Ovary (tissue), 7 donors: ENCODE measurements at regions not wholly inside any gene's neighbourhood (a gene's known extent, or its start where the extent isn't known, plus 50 kb on each side); places are given as distances from the start of the nearest gene placed in this dataset.

Source experiments
- DNase-seq, 5 donors: peaks; one replicate each; pipeline ENCODE4 v3.0.0-alpha.2; 2019 to 2020
- H3K27ac ChIP-seq, 2 donors: fragments of 200-600 bp; one replicate each; pipeline versions ENCODE4 v1.5.1 to v1.8.0; 2019 to 2022
- H3K27me3 ChIP-seq: fragments of 200-600 bp; one replicate; pipeline ENCODE4 v1.8.0; 2022
- H3K36me3 ChIP-seq: fragments of 200-600 bp; sonication (generic); one replicate; pipeline ENCODE4 v1.5.1; 2019
- H3K4me1 ChIP-seq: one replicate; pipeline ENCODE4 v1.8.1; 2013; ENCODE audit warnings: mild to moderate bottlenecking, moderate library complexity; ENCODE audit not compliant: insufficient read depth
- H3K4me3 ChIP-seq: fragments of 200-600 bp; sonication (generic); one replicate; pipeline ENCODE4 v1.5.1; 2017
- H3K9me3 ChIP-seq, 2 donors: fragments of 200-600 bp in 1 of 2; sonication (generic) in 1 of 2; one replicate each; pipeline versions ENCODE4 v1.5.1 to v1.8.1; 2013 to 2019; ENCODE audit warnings: mild to moderate bottlenecking in 1 of 2, moderate library complexity in 1 of 2
- CTCF ChIP-seq, 3 donors: fragments of 450-650 bp in 2 of 3; fragments of 200-600 bp in 1 of 3; IDR thresholded peaks; one replicate each; pipeline versions ENCODE4 v1.5.1 to v1.8.0; 2016 to 2022; ENCODE audit warnings: antibody characterized with exemption in 3 of 3, mild to moderate bottlenecking in 1 of 3
- EP300 ChIP-seq: sonication (generic); formaldehyde crosslinking; IDR thresholded peaks from one replicate; pipeline ENCODE4 v1.6.1; 2017; ENCODE audit warnings: antibody characterized with exemption
- POLR2A ChIP-seq: fragments of 450-650 bp; IDR thresholded peaks from one replicate; pipeline ENCODE4 v1.6.1; 2017; ENCODE audit warnings: antibody characterized with exemption, mild to moderate bottlenecking, moderate library complexity
- WGBS, 3 donors: extraction: QIAGEN DNeasy Blood & Tissue Kit in 1 of 3; methylation state at CpG; one replicate each; pipeline versions ENCODE4 v1.1.5 to v1.1.7; 2013 to 2017; 5-methylcytosine and 5-hydroxymethylcytosine counted together
- intact Hi-C, 4 donors: fragments of 100-400 bp; cut with DNase I; formaldehyde crosslinking; loops; one replicate each; pipeline versions ENCODE4 v1.11.0 to v1.15.1; 2022 to 2023
- donor health status: DM: no; HTN: no; CAD: no; lungs with moderate emphysema.
- donor health status: DM: no; HTN: no; CAD: no.
- donor health status: Bipolar disorder and iron deficiency.
- donor health status: DM: no; HTN: no; CAD: no.
- donor health status: DM: yes; HTN: yes; CAD: no.

- 82 to 87% (median 84%) methylated on average over 4 of the region's 4 CpGs for WGBS, 3 donors
These were observed 338.1 kb upstream of the BRINP1 start for GRCh38 chr9:119707228-119707845.

GRCh38 chr9:119701651-119702050, 332.4 kb upstream of the BRINP1 start:
- H3K36me3 ChIP-seq, result no peaks in the 10 kb centered on the region
- no peak overlapping the region for H3K4me3 ChIP-seq
- H3K27me3 ChIP-seq, result no peaks in the 10 kb centered on the region
- intact Hi-C loops, result no loop called here
- no peak overlapping the region for H3K27ac ChIP-seq
- H3K9me3 ChIP-seq, result no peaks in the 10 kb centered on the region
- H3K4me1 ChIP-seq, result no peaks in the 10 kb centered on the region
- DNase-seq, result no peak
- TF ChIP-seq POLR2A (no peak), CTCF (IDR thresholded peaks at IDR 0.05) (no peak), EP300 (no peak)
- 80 to 96% (median 85%) methylated on average over 1 of the region's 1 CpG for WGBS, 3 donors

More at GRCh38 chr9:119707228-119707845, 338.1 kb upstream of the BRINP1 start:
- H3K27ac ChIP-seq, result no peak overlapping the region
- no peaks in the 10 kb centered on the region for H3K36me3 ChIP-seq
- H3K4me1 ChIP-seq, result no peaks in the 10 kb centered on the region
- intact Hi-C loops, result no loop called here
- H3K9me3 ChIP-seq, result no peaks in the 10 kb centered on the region
- DNase-seq, result no peak
- no peak for TF ChIP-seq CTCF (IDR thresholded peaks at IDR 0.05)
- no peak for TF ChIP-seq POLR2A
- TF ChIP-seq EP300, result no peak
- H3K4me3 ChIP-seq, result no peak overlapping the region
- H3K27me3 ChIP-seq, result no peaks in the 10 kb centered on the region

- H3K27me3 ChIP-seq, result no peaks in the 10 kb centered on the region
- no peak overlapping the region for H3K4me3 ChIP-seq
- no peaks in the 10 kb centered on the region for H3K36me3 ChIP-seq
- intact Hi-C loops, result no loop called here
- no peak for DNase-seq
- no peak overlapping the region for H3K27ac ChIP-seq
- H3K4me1 ChIP-seq, result no peaks in the 10 kb centered on the region
- TF ChIP-seq EP300 (no peak), CTCF (IDR thresholded peaks at IDR 0.05) (no peak), POLR2A (no peak)
- no peaks in the 10 kb centered on the region for H3K9me3 ChIP-seq
- 11 to 31% (median 28%) methylated on average over 2 of the region's 2 CpGs for WGBS, 3 donors
These were observed 329.3 kb upstream of the BRINP1 start for GRCh38 chr9:119698535-119698934.

GRCh38 chr9:119697996-119698395, 328.8 kb upstream of the BRINP1 start:
- intact Hi-C loops, result no loop called here
- TF ChIP-seq CTCF (IDR thresholded peaks at IDR 0.05), result no peak
- no peak for TF ChIP-seq POLR2A
- TF ChIP-seq EP300, result no peak

More at GRCh38 chr9:119697996-119698395, 328.8 kb upstream of the BRINP1 start:
- Histone ChIP-seq H3K27me3 (no peaks in the 10 kb centered on the region), H3K4me3 (no peak overlapping the region), H3K4me1 (no peaks in the 10 kb centered on the region), H3K27ac (no peak overlapping the region), H3K36me3 (no peaks in the 10 kb centered on the region), H3K9me3 (no peaks in the 10 kb centered on the region)
- no peak for DNase-seq
- WGBS, 3 donors, result 23 to 28% (median 26%) methylated on average over 5 of the region's 5 CpGs
